Activated B cell treated with CpG ODN at 0.5 μM for 24 hours (primary cell): ENCODE measurements at regions not wholly inside any gene's neighbourhood (a gene's known extent, or its start where the extent isn't known, plus 50 kb on each side); places are given as distances from the start of the nearest gene placed in this dataset.
"Not testable (repeated sequence)": the region's sequence is repeated elsewhere in the genome, so short reads cannot be mapped to it uniquely, and the experiment has no call there.

Source experiments
- ATAC-seq: fragments of 200-7000 bp; cut with Tn5 transposase; one replicate; pipeline ENCODE4 v1.10.0; 2021; ENCODE audit warnings: low read depth, mild to moderate bottlenecking, moderate library complexity
- CTCF ChIA-PET: fragments of 350-600 bp; sonication (Branson Sonifier 250); formaldehyde crosslinking; loops from one replicate; lab custom pipeline; 2021; ENCODE audit warnings: antibody characterized with exemption; lab: Charles Lee
- POLR2A ChIA-PET: fragments of 350-600 bp; sonication (Branson Sonifier 250); formaldehyde crosslinking; loops from one replicate; lab custom pipeline; 2021; ENCODE audit warnings: antibody characterized with exemption; lab: Charles Lee
- DNase-seq: peaks from one replicate; pipeline ENCODE4 v3.0.0; 2022
- H3K27ac Mint-ChIP-seq: one replicate; pipeline ENCODE4 v1.8.0; 2020; ENCODE audit warnings: mixed read lengths
- H3K27me3 Mint-ChIP-seq: one replicate; pipeline ENCODE4 v1.8.0; 2021; ENCODE audit warnings: mixed read lengths
- H3K36me3 Mint-ChIP-seq: one replicate; pipeline ENCODE4 v1.8.0; 2021; ENCODE audit warnings: low read depth, mixed read lengths
- H3K4me1 Mint-ChIP-seq: one replicate; pipeline ENCODE4 v1.8.0; 2021; ENCODE audit warnings: mixed read lengths
- H3K4me3 Mint-ChIP-seq: one replicate; pipeline ENCODE4 v1.8.0; 2020; ENCODE audit warnings: mild to moderate bottlenecking, mixed read lengths
- H3K9me3 Mint-ChIP-seq: one replicate; pipeline ENCODE4 v1.8.0; 2020; ENCODE audit warnings: mixed read lengths
- CTCF ChIP-seq: fragments of 200-600 bp; IDR thresholded peaks from one replicate; pipeline ENCODE4 v1.8.0; 2022; ENCODE audit warnings: antibody characterized with exemption, mild to moderate bottlenecking
- intact Hi-C: fragments of 100-400 bp; cut with micrococcal nuclease; formaldehyde crosslinking; loops from one replicate; pipeline ENCODE4 v1.15.1; 2024

GRCh38 chr4:100633269-100633668, 115.4 kb upstream of the EMCN start:
- peaks cover 7% of the 10 kb centered on the region for H3K27me3 Mint-ChIP-seq
- ChIA-PET POLR2A (no interaction called here), CTCF (no interaction called here)
- peaks cover 4% of the 10 kb centered on the region for H3K9me3 Mint-ChIP-seq
- no peak overlapping the region for H3K4me3 Mint-ChIP-seq
- no peaks in the 10 kb centered on the region for H3K36me3 Mint-ChIP-seq
- no peak overlapping the region for H3K27ac Mint-ChIP-seq
- DNase-seq, result no peak
- intact Hi-C loops, result no loop called here
- no peaks in the 10 kb centered on the region for H3K4me1 Mint-ChIP-seq
- no peak for TF ChIP-seq CTCF
- no peak for ATAC-seq

- no peak for TF ChIP-seq CTCF
- Mint-ChIP-seq H3K9me3 (no peaks in the 10 kb centered on the region), H3K27ac (no peak overlapping the region), H3K36me3 (no peaks in the 10 kb centered on the region), H3K4me3 (no peak overlapping the region), H3K4me1 (no peaks in the 10 kb centered on the region), H3K27me3 (peaks cover 4% of the 10 kb centered on the region)
- CTCF ChIA-PET, result no interaction called here
- DNase-seq (no peak), ATAC-seq (no peak)
- intact Hi-C loops, result no loop called here
- POLR2A ChIA-PET, result no interaction called here
Observed at GRCh38 chr4:100632163-100632562, 114.3 kb upstream of the EMCN start.

- CTCF ChIA-PET, result no interaction called here
- no peak for ATAC-seq
Observed at GRCh38 chr4:100631281-100631968, 113.6 kb upstream of the EMCN start.

GRCh38 chr4:100630341-100630740, 112.5 kb upstream of the EMCN start:
- H3K4me3 Mint-ChIP-seq, result no peak overlapping the region
- TF ChIP-seq CTCF, result no peak
- no peaks in the 10 kb centered on the region for H3K36me3 Mint-ChIP-seq
- H3K27me3 Mint-ChIP-seq, result no peaks in the 10 kb centered on the region
- intact Hi-C loops, result no loop called here
- H3K9me3 Mint-ChIP-seq, result no peaks in the 10 kb centered on the region
- no peak overlapping the region for H3K27ac Mint-ChIP-seq
- CTCF ChIA-PET, result no interaction called here
- ATAC-seq, result no peak
- DNase-seq, result no peak
- no peaks in the 10 kb centered on the region for H3K4me1 Mint-ChIP-seq
- POLR2A ChIA-PET, result no interaction called here

More at GRCh38 chr4:100631281-100631968, 113.6 kb upstream of the EMCN start:
- no peaks in the 10 kb centered on the region for H3K4me1 Mint-ChIP-seq
- no peaks in the 10 kb centered on the region for H3K27me3 Mint-ChIP-seq
- POLR2A ChIA-PET, result no interaction called here
- TF ChIP-seq CTCF, result no peak
- no peak for DNase-seq
- no peak overlapping the region for H3K27ac Mint-ChIP-seq
- no peak overlapping the region for H3K4me3 Mint-ChIP-seq
- no peaks in the 10 kb centered on the region for H3K36me3 Mint-ChIP-seq
- intact Hi-C loops, result no loop called here
- no peaks in the 10 kb centered on the region for H3K9me3 Mint-ChIP-seq

- H3K4me3 Mint-ChIP-seq, result no peak overlapping the region
- ChIA-PET POLR2A (no interaction called here), CTCF (no interaction called here)
- intact Hi-C loops, result no loop called here
- TF ChIP-seq CTCF, result no peak
- no peak overlapping the region for H3K27ac Mint-ChIP-seq
- peaks cover 1% of the 10 kb centered on the region for H3K4me1 Mint-ChIP-seq
- no peaks in the 10 kb centered on the region for H3K27me3 Mint-ChIP-seq
- DNase-seq (no peak), ATAC-seq (no peak)
- H3K36me3 Mint-ChIP-seq, result no peaks in the 10 kb centered on the region
- H3K9me3 Mint-ChIP-seq, result no peaks in the 10 kb centered on the region
Observed at GRCh38 chr4:100609810-100610209, 92.0 kb upstream of the EMCN start.

- intact Hi-C loops, H3K27me3 Mint-ChIP-seq, ATAC-seq, DNase-seq, POLR2A ChIA-PET, CTCF ChIA-PET, H3K9me3 Mint-ChIP-seq, H3K4me3 Mint-ChIP-seq, H3K36me3 Mint-ChIP-seq, H3K4me1 Mint-ChIP-seq, H3K27ac Mint-ChIP-seq: not testable (repeated sequence)
Observed at GRCh38 chr4:100608651-100609050, 90.8 kb upstream of the EMCN start.
